Glomerular endothelial cell (primary cell): ENCODE measurements at regions not wholly inside any gene's neighbourhood (a gene's known extent, or its start where the extent isn't known, plus 50 kb on each side); places are given as distances from the start of the nearest gene placed in this dataset.
"Not testable (repeated sequence)": the region's sequence is repeated elsewhere in the genome, so short reads cannot be mapped to it uniquely, and the experiment has no call there.

ENCODE experiments used
- DNase-seq: peaks from one replicate; pipeline ENCODE4 v3.0.0-alpha.2; 2011; ENCODE audit warnings: low read depth, low spot score; ENCODE audit errors: extremely low read depth

GRCh38 chr1:30533796-30534550 lies 189.4 kb downstream of the MATN1 start:
- DNase-seq, result no peak

- DNase-seq, result no peak
These were observed 190.2 kb downstream of the MATN1 start for GRCh38 chr1:30533141-30533540.

GRCh38 chr1:30532621-30533020 lies 190.8 kb downstream of the MATN1 start:
- DNase-seq, result no peak

- DNase-seq, result no peak
These were observed 195.8 kb downstream of the MATN1 start for GRCh38 chr1:30527511-30528140.

GRCh38 chr1:30526652-30527345 lies 196.6 kb downstream of the MATN1 start:
- no peak for DNase-seq

- DNase-seq, result no peak
These were observed 197.3 kb downstream of the MATN1 start for GRCh38 chr1:30525971-30526651.

GRCh38 chr1:30525631-30525970 lies 197.8 kb downstream of the MATN1 start:
- no peak for DNase-seq

- no peak for DNase-seq
These were observed 198.4 kb downstream of the MATN1 start for GRCh38 chr1:30524840-30525617.

GRCh38 chr1:30524025-30524555 lies 199.3 kb downstream of the MATN1 start:
- DNase-seq, result not testable (repeated sequence)

- DNase-seq, result no peak
These were observed 200.0 kb downstream of the MATN1 start for GRCh38 chr1:30523055-30524020.

- no peak for DNase-seq
These were observed 201.1 kb downstream of the MATN1 start for GRCh38 chr1:30522031-30523004.

GRCh38 chr1:30521261-30521865 lies 202.0 kb downstream of the MATN1 start:
- DNase-seq, result no peak

- no peak for DNase-seq
These were observed 202.9 kb downstream of the MATN1 start for GRCh38 chr1:30520476-30520875.

GRCh38 chr1:30519201-30519763 lies 204.1 kb downstream of the MATN1 start:
- DNase-seq, result no peak

GRCh38 chr1:30518696-30519095 lies 204.7 kb downstream of the MATN1 start:
- DNase-seq, result no peak

- no peak for DNase-seq
These were observed 205.2 kb downstream of the MATN1 start for GRCh38 chr1:30518186-30518585.

- DNase-seq, result not testable (repeated sequence)
These were observed 205.7 kb downstream of the MATN1 start for GRCh38 chr1:30517666-30518065.
